Small intestine (tissue), 7 donors: ENCODE measurements at regions not wholly inside any gene's neighbourhood (a gene's known extent, or its start where the extent isn't known, plus 50 kb on each side); places are given as distances from the start of the nearest gene placed in this dataset.
"Not testable (repeated sequence)": the region's sequence is repeated elsewhere in the genome, so short reads cannot be mapped to it uniquely, and the experiment has no call there.

Experiments
- DNase-seq, 2 donors: peaks; one replicate each; pipeline versions ENCODE4 v3.0.0 to v3.0.0-alpha.2; 2013
- FAIRE-seq: peaks from 2 replicates; lab custom pipeline; 2012; peaks lifted over from hg19 to GRCh38; lab: Jason Lieb, UNC
- H3K27ac ChIP-seq, 3 donors: one replicate each; pipeline ENCODE4 v1.5.1; 2013; ENCODE audit warnings: low read length in 2 of 3, mild to moderate bottlenecking in 2 of 3, control low read depth in 1 of 3, inconsistent platforms in 1 of 3, low read depth in 1 of 3, moderate library complexity in 1 of 3
- H3K27me3 ChIP-seq, 3 donors: one replicate each; pipeline ENCODE4 v1.6.1; 2013; ENCODE audit warnings: low read length in 3 of 3, inconsistent platforms in 1 of 3; ENCODE audit not compliant: control insufficient read depth in 3 of 3, insufficient read depth in 3 of 3
- H3K36me3 ChIP-seq, 3 donors: one replicate each; pipeline ENCODE4 v1.6.1; 2013; ENCODE audit warnings: low read length in 3 of 3, inconsistent platforms in 1 of 3, low read depth in 1 of 3, mild to moderate bottlenecking in 1 of 3, moderate library complexity in 1 of 3; ENCODE audit not compliant: control insufficient read depth in 3 of 3, insufficient read depth in 2 of 3
- H3K4me1 ChIP-seq, 3 donors: one replicate each; pipeline ENCODE4 v1.6.1; 2013; ENCODE audit warnings: low read length in 2 of 3, inconsistent platforms in 1 of 3, low read depth in 1 of 3, mild to moderate bottlenecking in 1 of 3, moderate library complexity in 1 of 3; ENCODE audit not compliant: control insufficient read depth in 3 of 3, insufficient read depth in 2 of 3
- H3K4me3 ChIP-seq, 3 donors: one replicate each; pipeline ENCODE4 v1.5.1; 2013; ENCODE audit warnings: low read length in 3 of 3, control low read depth in 1 of 3, inconsistent platforms in 1 of 3, low read depth in 1 of 3, mild to moderate bottlenecking in 1 of 3, moderate library complexity in 1 of 3
- H3K9me3 ChIP-seq, 2 donors: one replicate each; pipeline ENCODE4 v1.6.1; 2013; ENCODE audit warnings: low read depth in 1 of 2, low read length in 1 of 2; ENCODE audit not compliant: control insufficient read depth in 2 of 2, insufficient read depth in 1 of 2
- WGBS, 3 donors: extraction: QIAGEN DNeasy Blood & Tissue Kit; methylation state at CpG; one replicate each; pipeline ENCODE4 v1.1.7; 2013; 5-methylcytosine and 5-hydroxymethylcytosine counted together
- donor health status: healthy with polysubstance abuse.
- donor health status: control.
- donor health status: control.
- donor health status: Bipolar disorder and iron deficiency.
- donor health status: healthy.

- H3K36me3 ChIP-seq, H3K27me3 ChIP-seq, FAIRE-seq, DNase-seq, H3K27ac ChIP-seq, H3K4me3 ChIP-seq, H3K4me1 ChIP-seq, H3K9me3 ChIP-seq: not testable (repeated sequence)
- WGBS, 3 donors = 57 to 72% (median 72%) methylated on average over 2 of the region's 2 CpGs
Measured at GRCh38 chr12:73139642-73140041, 867.5 kb downstream of the TRHDE start.

- FAIRE-seq (no peak), DNase-seq (no peak)
- H3K27me3 ChIP-seq = no peaks in the 10 kb centered on the region
- H3K4me3 ChIP-seq = no peak overlapping the region
- H3K4me1 ChIP-seq = no peaks in the 10 kb centered on the region
- H3K36me3 ChIP-seq = no peaks in the 10 kb centered on the region
- no peak overlapping the region for H3K27ac ChIP-seq
- no peaks in the 10 kb centered on the region for H3K9me3 ChIP-seq
Measured at GRCh38 chr12:73158341-73158740, 886.2 kb downstream of the TRHDE start.

GRCh38 chr12:73159954-73160353 lies 887.8 kb downstream of the TRHDE start:
- H3K9me3 ChIP-seq = no peaks in the 10 kb centered on the region
- DNase-seq (no peak), FAIRE-seq (no peak)
- H3K27ac ChIP-seq = no peak overlapping the region
- H3K4me3 ChIP-seq = no peak overlapping the region
- H3K4me1 ChIP-seq = no peaks in the 10 kb centered on the region
- no peaks in the 10 kb centered on the region for H3K27me3 ChIP-seq
- H3K36me3 ChIP-seq = no peaks in the 10 kb centered on the region

GRCh38 chr12:73161970-73162369 lies 889.8 kb downstream of the TRHDE start:
- H3K36me3 ChIP-seq = no peaks in the 10 kb centered on the region
- no peak overlapping the region for H3K27ac ChIP-seq
- H3K27me3 ChIP-seq = no peaks in the 10 kb centered on the region
- 69 to 76% (median 72%) methylated on average over 2 of the region's 2 CpGs for WGBS, 3 donors
- DNase-seq = no peak
- no peaks in the 10 kb centered on the region for H3K4me1 ChIP-seq
- no peak overlapping the region for H3K4me3 ChIP-seq
- FAIRE-seq = no peak
- H3K9me3 ChIP-seq = no peaks in the 10 kb centered on the region

GRCh38 chr12:73180734-73181133 lies 908.6 kb downstream of the TRHDE start:
- peaks cover 0 to 4% of the 10 kb centered on the region in 2 donors for H3K9me3 ChIP-seq
- H3K27me3 ChIP-seq = no peaks in the 10 kb centered on the region
- WGBS, 3 donors = 61 to 74% (median 68%) methylated on average over 3 of the region's 3 CpGs
- no peak for DNase-seq
- H3K27ac ChIP-seq = no peak overlapping the region
- no peak for FAIRE-seq
- H3K4me3 ChIP-seq = no peak overlapping the region
- no peaks in the 10 kb centered on the region for H3K36me3 ChIP-seq
- no peaks in the 10 kb centered on the region for H3K4me1 ChIP-seq

- H3K36me3 ChIP-seq = no peaks in the 10 kb centered on the region
- no peak overlapping the region for H3K4me3 ChIP-seq
- no peak overlapping the region for H3K27ac ChIP-seq
- 54 to 68% (median 57%) methylated on average over 7 of the region's 7 CpGs for WGBS, 3 donors
- no peak for DNase-seq
- no peaks in the 10 kb centered on the region for H3K27me3 ChIP-seq
- H3K9me3 ChIP-seq = peaks cover 0 to 7% of the 10 kb centered on the region in 2 donors
- no peak for FAIRE-seq
- no peaks in the 10 kb centered on the region for H3K4me1 ChIP-seq
Measured at GRCh38 chr12:73181244-73181643, 909.1 kb downstream of the TRHDE start.

GRCh38 chr12:73185403-73185802 lies 913.2 kb downstream of the TRHDE start:
- no peak for FAIRE-seq
- Histone ChIP-seq H3K36me3 (no peaks in the 10 kb centered on the region), H3K9me3 (peaks cover 0 to 7% of the 10 kb centered on the region in 2 donors), H3K27me3 (no peaks in the 10 kb centered on the region), H3K4me3 (no peak overlapping the region), H3K4me1 (no peaks in the 10 kb centered on the region), H3K27ac (no peak overlapping the region)
- DNase-seq = no peak
- 77 to 83% (median 81%) methylated on average over 1 of the region's 1 CpG for WGBS, 3 donors

GRCh38 chr12:73186272-73186671 lies 914.1 kb downstream of the TRHDE start:
- WGBS, 3 donors = 55 to 74% (median 59%) methylated on average over 2 of the region's 2 CpGs
- Histone ChIP-seq H3K36me3 (no peaks in the 10 kb centered on the region), H3K27me3 (no peaks in the 10 kb centered on the region), H3K4me3 (no peak overlapping the region), H3K4me1 (no peaks in the 10 kb centered on the region), H3K27ac (no peak overlapping the region), H3K9me3 (peaks cover 0 to 3% of the 10 kb centered on the region in 2 donors)
- FAIRE-seq (no peak), DNase-seq (no peak)

GRCh38 chr12:73187765-73188164 lies 915.6 kb downstream of the TRHDE start:
- Histone ChIP-seq H3K4me3 (no peak overlapping the region), H3K9me3 (peaks cover 0 to 3% of the 10 kb centered on the region in 2 donors), H3K27ac (no peak overlapping the region), H3K27me3 (no peaks in the 10 kb centered on the region), H3K36me3 (no peaks in the 10 kb centered on the region), H3K4me1 (no peaks in the 10 kb centered on the region)
- 62 to 71% (median 66%) methylated on average over 1 of the region's 1 CpG for WGBS, 3 donors
- no peak for DNase-seq
- no peak for FAIRE-seq
